HCT116 (cell line): ENCODE measurements at regions not wholly inside any gene's neighbourhood (a gene's known extent, or its start where the extent isn't known, plus 50 kb on each side); places are given as distances from the start of the nearest gene placed in this dataset.

ENCODE experiments used
- ATAC-seq: fragments of 200-7000 bp; cut with Tn5 transposase; 2 replicates; pipeline ENCODE4 v1.9.1; 2020; ENCODE audit warnings: mild to moderate bottlenecking, moderate library complexity
- BruUV-seq: library from RNA; stranded (reverse); fragments of 400-500 nt; replicated peaks from 2 replicates; lab custom pipeline; 2021; lab: Mats Ljungman, UMichigan
- CTCF ChIA-PET: fragments of 300-600 bp; sonication (Branson Sonifier 250); formaldehyde crosslinking; loops from one replicate; lab custom pipeline; 2021; ENCODE audit warnings: antibody characterized with exemption; lab: Charles Lee
- POLR2A ChIA-PET: fragments of 300-600, 350-600 bp; sonication (Branson Sonifier 250); formaldehyde crosslinking; loops from one replicate; lab custom pipeline; 2021; ENCODE audit warnings: antibody characterized with exemption; lab: Charles Lee
- RAD21 ChIA-PET, 2 experiments: fragments of 300-600 bp; sonication (Branson Sonifier 250); formaldehyde crosslinking; loops; one replicate each; lab custom pipeline; 2023; ENCODE audit warnings: low total read pairs in 2 of 2; ENCODE audit not compliant: uncharacterized antibody in 2 of 2, unreplicated experiment in 2 of 2, low non-redundant PET in 1 of 2; lab: Charles Lee
- DNase-seq: peaks from one replicate; pipeline ENCODE4 v3.0.0-alpha.2; 2010; ENCODE audit warnings: low read depth, low spot score
- H2AFZ ChIP-seq: fragments of 200-600 bp; shearing (Covaris generic), sonication (generic); 2 replicates; pipeline ENCODE4 v1.6.1; 2017; ENCODE audit warnings: low read depth, mixed run types, mixed read lengths, antibody characterized with exemption, low read length; ENCODE audit not compliant: poor library complexity, severe bottlenecking
- H3K27ac ChIP-seq: 2 replicates; pipeline ENCODE4 v1.5.1; 2012; ENCODE audit warnings: low read depth, low read length
- H3K27me3 ChIP-seq: fragments of 200-600 bp; sonication (generic); 2 replicates; pipeline ENCODE4 v1.6.1; 2016; ENCODE audit warnings: mixed run types, low read length, mixed read lengths; ENCODE audit not compliant: insufficient read depth
- H3K36me3 ChIP-seq, 2 experiments: fragments of 200-500 bp in 1 of 2; fragments of 200-600 bp in 1 of 2; sonication (Bioruptor generic) in 1 of 2; sonication (generic) in 1 of 2; 2 replicates each; pipeline versions ENCODE4 v1.5.1 to v1.6.1; 2014 to 2016; ENCODE audit warnings: low read length in 2 of 2, inconsistent platforms in 1 of 2, mixed read lengths in 1 of 2, mixed run types in 1 of 2; ENCODE audit not compliant: insufficient read depth in 2 of 2, control insufficient read depth in 1 of 2
- H3K4me1 ChIP-seq, 2 experiments: fragments of 200-600 bp in 1 of 2; sonication (generic) in 1 of 2; 2 replicates each; pipeline versions ENCODE4 v1.5.1 to v1.6.1; 2012 to 2017; ENCODE audit warnings: low read length in 2 of 2, inconsistent platforms in 1 of 2, mild to moderate bottlenecking in 1 of 2, mixed read lengths in 1 of 2, mixed run types in 1 of 2, moderate library complexity in 1 of 2; ENCODE audit not compliant: insufficient read depth in 2 of 2, control insufficient read depth in 1 of 2
- H3K4me2 ChIP-seq: fragments of 200-600 bp; sonication (generic); 2 replicates; pipeline ENCODE4 v1.6.1; 2017; ENCODE audit warnings: mixed run types, low read length, mixed read lengths
- H3K4me3 ChIP-seq, 2 experiments: fragments of 200-600 bp in 1 of 2; sonication (generic) in 1 of 2; replicated peaks in 1 of 2; 2 replicates each; pipeline ENCODE4 v1.5.1; 2011 to 2016; ENCODE audit warnings: low read length in 2 of 2, control low read depth in 1 of 2, low read depth in 1 of 2, mild to moderate bottlenecking in 1 of 2, mixed read lengths in 1 of 2, mixed run types in 1 of 2
- H3K79me2 ChIP-seq: fragments of 200-600 bp; sonication (generic); 2 replicates; pipeline ENCODE4 v1.6.1; 2017; ENCODE audit warnings: mild to moderate bottlenecking, mixed run types, low read length, moderate library complexity, mixed read lengths; ENCODE audit not compliant: insufficient read depth
- H3K9ac ChIP-seq: fragments of 200-600 bp; sonication (generic); 2 replicates; pipeline ENCODE4 v1.6.1; 2016; ENCODE audit warnings: low read length, mixed read lengths
- H3K9me2 ChIP-seq: fragments of 200-600 bp; sonication (generic), shearing (Covaris generic); 2 replicates; pipeline ENCODE4 v1.6.1; 2017; ENCODE audit warnings: mixed run types, mild to moderate bottlenecking, moderate library complexity; ENCODE audit not compliant: insufficient read depth
- H3K9me3 ChIP-seq, 2 experiments: fragments of 200-500 bp in 1 of 2; fragments of 200-600 bp in 1 of 2; sonication (Bioruptor generic) in 1 of 2; sonication (generic) in 1 of 2; 2 replicates each; pipeline ENCODE4 v1.6.1; 2014 to 2017; ENCODE audit warnings: low read length in 2 of 2, mixed read lengths in 2 of 2, inconsistent platforms in 1 of 2, low read depth in 1 of 2, mild to moderate bottlenecking in 1 of 2, mixed run types in 1 of 2, moderate library complexity in 1 of 2; ENCODE audit not compliant: control insufficient read depth in 1 of 2, insufficient read depth in 1 of 2
- H4K20me1 ChIP-seq: fragments of 200-600 bp; sonication (generic), shearing (Covaris generic); 2 replicates; pipeline ENCODE4 v1.6.1; 2017; ENCODE audit warnings: mixed run types, mild to moderate bottlenecking, moderate library complexity; ENCODE audit not compliant: insufficient read depth
- EGR1 ChIP-seq: IDR thresholded peaks from 2 replicates; pipeline ENCODE4 v1.6.1; 2012; ENCODE audit warnings: low read depth
- ELF1 ChIP-seq: IDR thresholded peaks from 2 replicates; pipeline ENCODE4 v1.6.1; 2012; ENCODE audit warnings: low read depth, borderline replicate concordance
- EZH2 ChIP-seq: fragments of 200-600 bp; sonication (generic); IDR thresholded peaks from 2 replicates; pipeline ENCODE4 v1.6.1; 2017; ENCODE audit warnings: antibody characterized with exemption, mixed run types
- FOSL1 ChIP-seq: IDR thresholded peaks from 2 replicates; pipeline ENCODE4 v1.6.1; 2012; ENCODE audit warnings: low read depth
- JUND ChIP-seq: IDR thresholded peaks from 2 replicates; pipeline ENCODE4 v1.6.1; 2012
- POLR2AphosphoS5 ChIP-seq: IDR thresholded peaks from 2 replicates; pipeline ENCODE4 v1.6.1; 2011; ENCODE audit warnings: mild to moderate bottlenecking, low read depth, low read length, moderate library complexity
- SIN3A ChIP-seq: IDR thresholded peaks from 2 replicates; pipeline ENCODE4 v1.6.1; 2012; ENCODE audit warnings: low read depth
- SP1 ChIP-seq: IDR thresholded peaks from 2 replicates; pipeline ENCODE4 v1.6.1; 2012; ENCODE audit warnings: low read depth
- TCF7L2 ChIP-seq: IDR thresholded peaks from 2 replicates; pipeline ENCODE4 v1.7.0; 2011; ENCODE audit warnings: borderline replicate concordance, inconsistent platforms; ENCODE audit not compliant: insufficient read depth, insufficient read length; ENCODE audit errors: extremely low read depth
- ZFX ChIP-seq: fragments of 450-650 bp; IDR thresholded peaks from 2 replicates; pipeline ENCODE4 v1.6.1; 2017
- ZNF274 ChIP-seq: fragments of 200-500 bp; sonication (Bioruptor generic); IDR thresholded peaks from 2 replicates; pipeline ENCODE4 v1.6.1; 2014; ENCODE audit warnings: mild to moderate bottlenecking, low read depth, low read length, inconsistent platforms
- intact Hi-C: fragments of 100-400 bp; cut with micrococcal nuclease; formaldehyde crosslinking; loops from 2 replicates; pipeline ENCODE4 v1.10.0; 2022
- TF ChIP-seq, protein P1 (sequence below): IDR thresholded peaks from 2 replicates; pipeline ENCODE4 v1.6.1; 2012; ENCODE audit warnings: low read depth
- TF ChIP-seq, protein P2 (sequence below): IDR thresholded peaks from 2 replicates; pipeline ENCODE4 v1.6.1; 2011; ENCODE audit warnings: mild to moderate bottlenecking, low read length, moderate library complexity; ENCODE audit not compliant: insufficient replicate concordance; ENCODE audit errors: extremely low read depth

DNA sequence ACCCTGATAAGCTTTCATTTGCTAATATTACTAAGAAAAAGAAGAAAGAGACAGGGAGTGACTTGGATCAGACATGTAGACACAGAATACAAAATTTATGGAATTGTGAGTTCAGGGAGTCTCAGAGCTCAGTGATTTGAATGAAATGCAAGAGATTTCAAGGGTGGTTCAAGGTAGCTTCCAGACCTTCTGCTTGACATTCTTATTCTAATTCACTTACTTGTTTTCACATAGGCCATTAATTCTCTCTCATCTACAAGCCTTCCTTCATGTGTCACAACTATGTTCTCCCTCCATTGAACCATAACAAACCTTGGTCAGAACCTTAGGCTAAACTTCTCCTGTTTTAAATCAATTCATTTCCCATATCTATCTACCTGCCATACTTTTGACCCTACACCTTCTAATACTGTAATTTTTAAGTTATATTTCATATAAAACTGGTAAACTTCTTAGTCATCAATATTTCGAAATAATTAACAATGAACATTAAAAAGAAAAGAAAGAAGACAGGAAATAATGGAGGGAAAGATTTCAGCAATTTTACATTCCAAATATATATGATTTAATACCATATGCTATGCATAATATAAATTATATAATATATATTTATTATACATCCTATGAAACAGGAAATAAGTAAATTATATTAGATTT lies 139.2 kb upstream of the PDE1A start:
- Histone ChIP-seq H3K4me2 (no peak overlapping the region), H3K4me3 (no peak overlapping the region), H3K4me1 (no peaks in the 10 kb centered on the region)
- DNase-seq: no peak
- TF ChIP-seq ZNF274 (no peak), EGR1 (no peak), ELF1 (no peak), TCF7L2 (no peak), POLR2AphosphoS5 (no peak), EZH2 (no peak), ZFX (no peak), SP1 (no peak), SIN3A (no peak), JUND (no peak), FOSL1 (no peak)
- TF ChIP-seq, protein P1, sequence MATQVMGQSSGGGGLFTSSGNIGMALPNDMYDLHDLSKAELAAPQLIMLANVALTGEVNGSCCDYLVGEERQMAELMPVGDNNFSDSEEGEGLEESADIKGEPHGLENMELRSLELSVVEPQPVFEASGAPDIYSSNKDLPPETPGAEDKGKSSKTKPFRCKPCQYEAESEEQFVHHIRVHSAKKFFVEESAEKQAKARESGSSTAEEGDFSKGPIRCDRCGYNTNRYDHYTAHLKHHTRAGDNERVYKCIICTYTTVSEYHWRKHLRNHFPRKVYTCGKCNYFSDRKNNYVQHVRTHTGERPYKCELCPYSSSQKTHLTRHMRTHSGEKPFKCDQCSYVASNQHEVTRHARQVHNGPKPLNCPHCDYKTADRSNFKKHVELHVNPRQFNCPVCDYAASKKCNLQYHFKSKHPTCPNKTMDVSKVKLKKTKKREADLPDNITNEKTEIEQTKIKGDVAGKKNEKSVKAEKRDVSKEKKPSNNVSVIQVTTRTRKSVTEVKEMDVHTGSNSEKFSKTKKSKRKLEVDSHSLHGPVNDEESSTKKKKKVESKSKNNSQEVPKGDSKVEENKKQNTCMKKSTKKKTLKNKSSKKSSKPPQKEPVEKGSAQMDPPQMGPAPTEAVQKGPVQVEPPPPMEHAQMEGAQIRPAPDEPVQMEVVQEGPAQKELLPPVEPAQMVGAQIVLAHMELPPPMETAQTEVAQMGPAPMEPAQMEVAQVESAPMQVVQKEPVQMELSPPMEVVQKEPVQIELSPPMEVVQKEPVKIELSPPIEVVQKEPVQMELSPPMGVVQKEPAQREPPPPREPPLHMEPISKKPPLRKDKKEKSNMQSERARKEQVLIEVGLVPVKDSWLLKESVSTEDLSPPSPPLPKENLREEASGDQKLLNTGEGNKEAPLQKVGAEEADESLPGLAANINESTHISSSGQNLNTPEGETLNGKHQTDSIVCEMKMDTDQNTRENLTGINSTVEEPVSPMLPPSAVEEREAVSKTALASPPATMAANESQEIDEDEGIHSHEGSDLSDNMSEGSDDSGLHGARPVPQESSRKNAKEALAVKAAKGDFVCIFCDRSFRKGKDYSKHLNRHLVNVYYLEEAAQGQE: no peak
- TF ChIP-seq, protein P2, sequence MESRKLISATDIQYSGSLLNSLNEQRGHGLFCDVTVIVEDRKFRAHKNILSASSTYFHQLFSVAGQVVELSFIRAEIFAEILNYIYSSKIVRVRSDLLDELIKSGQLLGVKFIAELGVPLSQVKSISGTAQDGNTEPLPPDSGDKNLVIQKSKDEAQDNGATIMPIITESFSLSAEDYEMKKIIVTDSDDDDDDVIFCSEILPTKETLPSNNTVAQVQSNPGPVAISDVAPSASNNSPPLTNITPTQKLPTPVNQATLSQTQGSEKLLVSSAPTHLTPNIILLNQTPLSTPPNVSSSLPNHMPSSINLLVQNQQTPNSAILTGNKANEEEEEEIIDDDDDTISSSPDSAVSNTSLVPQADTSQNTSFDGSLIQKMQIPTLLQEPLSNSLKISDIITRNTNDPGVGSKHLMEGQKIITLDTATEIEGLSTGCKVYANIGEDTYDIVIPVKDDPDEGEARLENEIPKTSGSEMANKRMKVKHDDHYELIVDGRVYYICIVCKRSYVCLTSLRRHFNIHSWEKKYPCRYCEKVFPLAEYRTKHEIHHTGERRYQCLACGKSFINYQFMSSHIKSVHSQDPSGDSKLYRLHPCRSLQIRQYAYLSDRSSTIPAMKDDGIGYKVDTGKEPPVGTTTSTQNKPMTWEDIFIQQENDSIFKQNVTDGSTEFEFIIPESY: no peak
- TF ChIP-seq, all 23 proteins: peak for 0
- no peak for ATAC-seq
- BruUV-seq: no TSS peak
- Histone ChIP-seq H3K27ac (no peak overlapping the region), H4K20me1 (no peaks in the 10 kb centered on the region), H3K79me2 (no peaks in the 10 kb centered on the region), H3K36me3 (no peaks in the 10 kb centered on the region), H3K9me3 (no peaks in the 10 kb centered on the region), H3K27me3 (no peaks in the 10 kb centered on the region), H2AFZ (no peak overlapping the region), H3K9ac (no peak overlapping the region), H3K9me2 (no peaks in the 10 kb centered on the region)
- RAD21 ChIA-PET: no interaction called here
- CTCF ChIA-PET: no interaction called here
- POLR2A ChIA-PET: no interaction called here
- intact Hi-C loops: no loop called here
